C4-2B (cell line): ENCODE measurements at regions not wholly inside any gene's neighbourhood (a gene's known extent, or its start where the extent isn't known, plus 50 kb on each side); places are given as distances from the start of the nearest gene placed in this dataset.
"Not testable (repeated sequence)": the region's sequence is repeated elsewhere in the genome, so short reads cannot be mapped to it uniquely, and the experiment has no call there.

Experiments
- CTCF ChIP-seq: fragments of 450-650 bp; conservative IDR thresholded peaks from 2 replicates; pipeline ENCODE4 v1.5.1; 2017; ENCODE audit warnings: mild to moderate bottlenecking
- ZFX ChIP-seq: fragments of 450-650 bp; IDR thresholded peaks from 2 replicates; pipeline ENCODE4 v1.6.1; 2017

- not testable (repeated sequence) for TF ChIP-seq CTCF, ZFX
Observed at GRCh38 chr20:6321235-6321634, 198.4 kb upstream of the FERMT1 start.
